CD4-positive, alpha-beta T cell treated with Interleukin-12 subunit alpha and Interleukin-12 subunit beta, for 1 hour (primary cell): ENCODE measurements at regions not wholly inside any gene's neighbourhood (a gene's known extent, or its start where the extent isn't known, plus 50 kb on each side); places are given as distances from the start of the nearest gene placed in this dataset.

Experiments used
- DNase-seq: peaks from one replicate; pipeline ENCODE4 v3.0.0-alpha.2; 2020

- no peak for DNase-seq
Observed at GRCh38 chr6:113596387-113597230, 260.5 kb upstream of the MARCKS start.

- no peak for DNase-seq
Observed at GRCh38 chr6:113597231-113597583, 259.9 kb upstream of the MARCKS start.

GRCh38 chr6:113598786-113599185 is 258.4 kb upstream of the MARCKS start:
- no peak for DNase-seq

- DNase-seq = no peak
Observed at GRCh38 chr6:113599444-113599843, 257.7 kb upstream of the MARCKS start.

DNA sequence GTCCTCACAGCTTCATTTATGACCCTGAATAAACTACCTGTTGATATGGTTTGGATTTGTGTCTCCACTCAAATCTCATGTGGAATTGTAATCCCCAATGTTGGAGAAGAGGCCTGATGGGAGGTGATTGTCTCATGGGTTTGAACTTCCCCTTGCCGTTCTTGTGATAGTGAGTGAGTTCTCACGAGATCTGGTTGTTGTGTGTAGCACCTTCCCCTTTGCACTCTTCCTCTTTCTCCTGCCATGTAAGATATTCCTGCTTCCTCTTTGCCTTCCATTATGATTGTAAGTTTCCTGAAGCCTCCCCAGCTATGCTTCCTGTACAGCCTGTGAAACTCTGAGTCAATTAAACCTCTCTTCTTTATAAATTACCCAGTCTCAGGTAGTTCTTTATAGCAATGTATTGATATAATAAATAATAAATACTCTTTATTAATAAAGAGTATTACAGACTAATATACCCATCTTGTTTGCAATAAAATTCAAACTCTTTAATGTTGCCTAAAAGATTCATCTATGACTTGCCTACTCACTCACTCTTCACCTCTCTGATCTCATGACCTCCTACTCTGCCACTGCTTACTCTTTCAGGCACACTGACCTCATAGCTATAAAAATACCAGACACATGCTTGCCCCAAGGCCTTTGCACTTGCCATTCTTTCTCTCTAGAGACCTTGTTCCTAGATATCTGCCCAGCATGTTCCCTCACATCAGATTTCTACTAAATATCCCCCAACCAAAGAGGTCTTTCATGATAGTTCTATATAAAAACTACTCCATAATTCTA is 256.4 kb upstream of the MARCKS start:
- DNase-seq = no peak

GRCh38 chr6:113607821-113608545 is 249.2 kb upstream of the MARCKS start:
- no peak for DNase-seq

- DNase-seq = no peak
Observed at GRCh38 chr6:113610377-113610988, 246.7 kb upstream of the MARCKS start.

GRCh38 chr6:113616701-113617274 is 240.4 kb upstream of the MARCKS start:
- no peak for DNase-seq

DNA sequence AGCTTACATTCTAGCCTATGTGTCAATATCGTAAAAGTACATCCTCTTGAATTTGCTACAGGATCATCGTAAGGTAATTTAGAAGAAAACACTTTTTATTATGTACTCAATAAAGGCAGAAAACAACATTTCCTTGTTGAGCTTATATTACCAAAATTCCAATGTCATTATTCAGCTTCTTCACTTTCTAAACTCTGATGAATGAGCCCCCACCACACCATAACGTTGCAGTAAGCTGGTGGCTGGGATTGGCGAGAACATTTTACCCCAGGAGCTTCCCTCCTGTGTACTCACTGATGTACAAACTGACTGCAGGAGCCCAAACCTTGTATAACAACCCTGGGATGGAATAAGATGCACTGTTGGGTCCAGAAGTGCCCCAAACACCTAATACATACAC is 238.1 kb upstream of the MARCKS start:
- no peak for DNase-seq

DNA sequence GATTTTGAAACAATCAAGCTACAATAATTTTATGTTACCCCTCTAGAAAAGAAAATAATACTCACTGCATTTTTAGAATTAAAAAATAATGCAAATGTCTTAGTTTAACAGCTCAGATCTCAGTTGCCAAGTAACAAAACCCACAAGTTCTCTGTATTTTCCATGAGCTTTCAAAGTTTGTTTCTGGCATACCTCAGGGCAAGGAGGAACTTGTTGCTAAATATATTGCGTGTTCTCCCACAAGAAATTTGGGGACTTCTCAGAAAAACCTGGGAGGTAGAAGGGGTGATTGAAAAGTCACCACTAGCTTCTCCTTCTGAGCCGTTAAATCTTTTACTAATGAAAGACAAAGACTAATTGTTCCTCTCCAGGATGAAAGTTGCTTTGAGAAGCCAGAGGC is 236.8 kb upstream of the MARCKS start:
- DNase-seq = no peak

DNA sequence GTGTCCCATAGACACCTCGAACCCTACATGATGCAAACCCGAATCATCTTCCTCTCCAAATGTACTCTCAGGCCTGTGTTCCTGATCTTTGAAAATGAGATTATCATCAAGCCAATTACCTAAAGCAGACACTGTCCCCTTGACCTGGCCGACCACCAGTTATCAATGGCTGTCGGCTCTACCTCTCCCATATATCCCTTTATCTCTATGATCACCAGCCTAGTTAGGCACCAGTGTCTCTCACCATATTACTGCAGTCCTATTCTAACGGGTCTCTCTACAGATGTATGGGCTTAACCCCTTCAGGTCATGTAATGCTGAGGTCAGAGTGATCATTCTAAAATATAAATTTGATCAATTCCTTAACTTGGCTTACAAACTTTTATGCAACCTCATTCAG is 234.9 kb upstream of the MARCKS start:
- DNase-seq = no peak

- no peak for DNase-seq
Observed at GRCh38 chr6:113623129-113623528, 234.0 kb upstream of the MARCKS start.

GRCh38 chr6:113625850-113626249 is 231.3 kb upstream of the MARCKS start:
- no peak for DNase-seq

- DNase-seq = no peak
Observed at GRCh38 chr6:113626475-113626874, 230.7 kb upstream of the MARCKS start.

- no peak for DNase-seq
Observed at GRCh38 chr6:113627480-113627879, 229.7 kb upstream of the MARCKS start.

DNA sequence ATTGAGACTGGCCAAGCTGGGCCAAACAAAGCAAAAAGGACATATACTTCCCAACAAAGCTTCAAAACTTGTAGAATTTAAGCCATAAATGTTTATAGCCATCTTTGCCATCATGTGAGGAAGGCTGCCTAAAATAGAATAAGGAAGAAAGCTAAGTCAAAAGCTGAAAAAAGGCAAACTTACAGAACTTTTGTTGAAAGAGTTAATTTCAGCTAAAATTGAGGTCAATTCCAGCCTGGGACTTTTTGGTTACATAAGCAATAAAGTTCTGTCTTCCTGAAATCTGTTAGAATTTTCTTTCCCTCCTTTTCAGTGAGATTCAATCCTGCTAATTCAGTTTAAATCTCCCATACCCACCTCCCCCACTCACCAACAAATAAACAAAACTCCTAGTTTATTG is 227.9 kb upstream of the MARCKS start:
- DNase-seq = no peak

DNA sequence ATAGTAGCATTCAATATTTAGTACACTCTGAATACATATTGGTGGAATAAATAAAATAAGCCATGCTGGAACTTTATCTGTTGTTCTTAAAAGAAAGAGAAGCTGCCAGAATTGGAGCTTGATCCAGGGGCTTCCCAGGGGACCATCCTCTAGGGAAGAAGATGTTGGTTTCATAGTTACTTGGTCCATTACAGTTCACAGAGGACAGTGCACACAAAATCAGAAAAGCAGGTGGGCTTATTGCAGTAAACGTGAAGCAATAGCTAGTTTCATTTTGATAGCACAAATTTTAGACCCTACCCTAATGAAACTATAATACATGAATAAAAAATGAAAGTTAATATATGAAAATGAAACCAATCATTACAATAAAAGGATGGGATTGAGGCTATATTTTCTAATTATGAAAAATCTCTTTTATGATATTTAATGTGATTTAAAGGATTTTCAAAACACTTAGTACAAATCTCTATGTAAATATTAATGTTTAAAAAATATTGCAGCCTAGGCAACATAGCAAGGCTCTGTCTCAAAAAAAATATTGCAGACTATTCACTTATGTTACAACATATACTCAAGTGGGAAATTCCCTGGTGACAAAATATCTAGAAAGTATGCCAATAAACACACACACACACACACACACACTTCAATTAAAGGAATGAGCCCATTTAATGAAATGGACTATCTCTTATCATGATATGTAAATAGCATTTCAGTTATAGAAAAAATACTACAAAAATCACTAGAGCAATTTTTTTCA is 227.0 kb upstream of the MARCKS start:
- peak; percentile 20 for DNase-seq

DNA sequence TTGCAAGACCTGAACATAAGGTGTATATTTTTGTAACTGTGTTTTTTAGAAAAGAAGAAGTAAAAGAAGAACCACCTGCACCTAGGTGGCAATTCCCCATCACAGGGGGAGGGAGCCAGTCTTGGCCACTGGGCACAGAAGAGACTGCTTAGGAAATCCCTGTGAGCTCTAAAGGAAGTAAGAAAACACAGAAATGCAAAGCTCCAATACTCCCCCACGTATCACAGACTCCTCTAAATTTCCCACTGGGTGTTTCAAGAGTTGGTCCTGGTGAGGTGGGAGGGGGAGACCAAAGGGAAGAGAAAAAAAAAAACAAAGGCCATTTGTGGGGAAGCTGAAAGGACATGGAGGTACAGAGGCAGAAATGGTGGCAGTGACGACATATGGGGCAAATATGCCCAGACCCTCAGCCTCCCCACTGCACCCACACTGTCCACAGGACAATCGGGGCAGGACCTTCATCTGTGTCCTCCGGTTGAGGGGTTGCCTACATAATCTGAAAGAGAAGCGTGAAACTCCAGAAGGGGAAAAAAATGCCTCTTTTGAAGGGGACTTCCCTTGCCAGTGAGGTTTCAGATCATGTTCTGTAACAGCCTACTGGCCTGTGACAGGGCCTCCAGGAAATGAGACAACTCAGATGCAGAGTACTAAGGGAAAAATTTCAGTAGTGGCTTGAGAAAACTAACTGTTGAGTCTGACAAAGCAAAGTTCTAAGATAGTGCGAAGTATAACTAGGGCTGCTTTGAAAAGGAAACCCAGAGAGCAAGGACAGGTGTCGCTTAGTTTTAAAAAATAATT is 226.2 kb upstream of the MARCKS start:
- peak; percentile 50 for DNase-seq

DNA sequence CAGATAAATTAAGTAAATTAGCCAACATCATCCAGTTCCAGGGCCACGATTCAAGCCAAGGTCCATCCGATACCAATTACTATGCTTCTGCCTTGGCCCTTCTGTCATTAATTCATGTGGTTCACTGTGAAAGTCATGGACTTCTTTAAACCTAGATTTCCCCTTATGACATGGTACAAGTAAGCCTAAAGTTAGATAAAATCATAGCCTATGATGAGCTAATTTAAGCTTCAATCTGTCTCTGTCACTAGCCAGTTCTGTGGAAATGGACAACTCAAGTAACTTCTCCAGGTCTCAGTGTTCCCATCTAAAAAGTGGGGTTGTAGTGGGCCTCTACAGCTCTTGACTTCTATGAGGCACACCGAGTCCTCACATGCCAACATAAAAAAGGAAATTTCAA is 225.5 kb upstream of the MARCKS start:
- DNase-seq = no peak

GRCh38 chr6:113632220-113632864 is 224.8 kb upstream of the MARCKS start:
- DNase-seq = peak; percentile 24

- no peak for DNase-seq
Observed at GRCh38 chr6:113633638-113634037, 223.5 kb upstream of the MARCKS start.
